ENCODE measurements at regions not wholly inside any gene's neighbourhood (a gene's known extent, or its start where the extent isn't known, plus 50 kb on each side); places are given as distances from the start of the nearest gene placed in this dataset.
"Not testable (repeated sequence)": the region's sequence is repeated elsewhere in the genome, so short reads cannot be mapped to it uniquely, and the experiment has no call there.

DNA sequence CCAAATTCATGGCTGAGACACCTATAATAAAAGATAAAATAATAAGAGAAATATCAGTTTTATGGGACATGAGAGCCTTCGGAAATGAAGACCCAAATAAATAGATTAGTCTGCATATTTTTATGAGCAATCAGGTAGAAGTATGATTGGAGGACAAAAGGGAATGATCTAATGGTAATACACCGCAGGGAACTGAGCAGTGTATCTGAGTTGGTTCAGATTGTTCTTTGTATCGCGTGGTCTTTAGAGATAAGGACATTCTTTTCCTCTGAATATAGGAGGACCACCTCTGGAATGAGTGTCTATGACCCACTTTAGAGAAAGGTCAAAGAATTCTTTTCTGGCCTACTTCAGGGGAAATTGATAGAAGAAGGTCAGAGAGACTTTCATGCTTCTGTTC lies 801.8 kb upstream of the CHD1 start:
- H3K9me3 Mint-ChIP-seq; H3K27me3 Mint-ChIP-seq (ENCODE audit: low read depth); H3K27me3 ChIP-seq (ENCODE audit: insufficient read depth, low read length); H2BK5ac ChIP-seq (ENCODE audit: insufficient read length, low read length); H2BK120ac ChIP-seq (ENCODE audit: low read depth, low read length, poor library complexity, severe bottlenecking); H4K20me1 ChIP-seq (ENCODE audit: control insufficient read depth, insufficient read depth, insufficient read length); H2AK5ac ChIP-seq (ENCODE audit: insufficient read length, low read length); H3K23ac ChIP-seq (ENCODE audit: insufficient read length, low read depth, low read length); H3K4me3 Mint-ChIP-seq; H3K27ac ChIP-seq (ENCODE audit: insufficient read length, low read depth, low read length); H2BK15ac ChIP-seq (ENCODE audit: low read depth, low read length); DNase-seq; H3K23me2 ChIP-seq (ENCODE audit: insufficient read length, low read depth, low read length, poor library complexity, severe bottlenecking); H3K79me2 ChIP-seq (ENCODE audit: insufficient read depth, low read length); H3K79me1 ChIP-seq (ENCODE audit: insufficient read depth, low read depth, low read length, poor library complexity, severe bottlenecking); H3T11ph ChIP-seq (ENCODE audit: low read length); H3K4me2 ChIP-seq (ENCODE audit: insufficient read depth, insufficient read length, low read length); H4K8ac ChIP-seq (replicated peaks; ENCODE audit: insufficient read length, low read depth, low read length); H3K4me1 ChIP-seq (ENCODE audit: insufficient read depth, low read length); H3K27ac Mint-ChIP-seq; H3K36me3 Mint-ChIP-seq (ENCODE audit: insufficient read depth in 1 of 3, low read depth in 3 of 3); H3K14ac ChIP-seq (ENCODE audit: insufficient read depth, low read length); H3K4me1 Mint-ChIP-seq; H4K91ac ChIP-seq (ENCODE audit: insufficient read length, low read depth, low read length); H3K56ac ChIP-seq (ENCODE audit: insufficient read length, low read depth, low read length); H2BK12ac ChIP-seq (ENCODE audit: insufficient read length, low read depth, low read length); H3K4ac ChIP-seq (ENCODE audit: low read depth, low read length); H4K5ac ChIP-seq (ENCODE audit: insufficient read length, low read depth, low read length); H3K9me3 ChIP-seq (ENCODE audit: control insufficient read depth, low read depth, low read length); H2BK20ac ChIP-seq (ENCODE audit: low read depth, low read length, poor library complexity, severe bottlenecking); H3K9ac ChIP-seq (ENCODE audit: extremely low read depth, insufficient read length, low read length); H2AFZ ChIP-seq (ENCODE audit: low read length); H3K18ac ChIP-seq (ENCODE audit: insufficient read length, low read depth, low read length): not testable (repeated sequence)
- no CpG with 5 or more reads among the region's 4 CpGs for WGBS (ENCODE audit: extremely low coverage, insufficient read length, low lambda C conversion rate)
